ENCODE measurements at regions not wholly inside any gene's neighbourhood (a gene's known extent, or its start where the extent isn't known, plus 50 kb on each side); places are given as distances from the start of the nearest gene placed in this dataset.
"Not testable (repeated sequence)": the region's sequence is repeated elsewhere in the genome, so short reads cannot be mapped to it uniquely, and the experiment has no call there.

- DNase-seq (no peak), ATAC-seq (ENCODE audit: low read depth in 2 of 2) (no peak)
- Mint-ChIP-seq H3K9me3 (peaks cover 0 to 4% (median 0%) of the 10 kb centered on the region in 7 donors), H3K4me3 (no peak overlapping the region), H3K27ac (no peak overlapping the region), H3K36me3 (no peaks in the 10 kb centered on the region), H3K27me3 (no peaks in the 10 kb centered on the region), H3K4me1 (no peaks in the 10 kb centered on the region)
- no peaks in the 10 kb centered on the region for H3K36me3 ChIP-seq (ENCODE audit: control insufficient read depth, insufficient read depth, low read length)
- H3K27me3 ChIP-seq (ENCODE audit: control insufficient read depth, insufficient read depth, low read length) = no peaks in the 10 kb centered on the region
- no peak overlapping the region for H3K27ac ChIP-seq (ENCODE audit: insufficient read depth, low read length, poor library complexity, severe bottlenecking)
- no peaks in the 10 kb centered on the region for H3K9me3 ChIP-seq (ENCODE audit: control insufficient read depth in 2 of 2, low read length in 2 of 2)
- H3K4me1 ChIP-seq (ENCODE audit: control insufficient read depth, insufficient read depth, low read length, poor library complexity, severe bottlenecking) = no peaks in the 10 kb centered on the region
- H3K4me3 ChIP-seq (ENCODE audit: low read depth, low read length) = no peak overlapping the region
Observed at GRCh38 chrX:94914235-94914634, 1240.2 kb downstream of the FAM133A start.

DNA sequence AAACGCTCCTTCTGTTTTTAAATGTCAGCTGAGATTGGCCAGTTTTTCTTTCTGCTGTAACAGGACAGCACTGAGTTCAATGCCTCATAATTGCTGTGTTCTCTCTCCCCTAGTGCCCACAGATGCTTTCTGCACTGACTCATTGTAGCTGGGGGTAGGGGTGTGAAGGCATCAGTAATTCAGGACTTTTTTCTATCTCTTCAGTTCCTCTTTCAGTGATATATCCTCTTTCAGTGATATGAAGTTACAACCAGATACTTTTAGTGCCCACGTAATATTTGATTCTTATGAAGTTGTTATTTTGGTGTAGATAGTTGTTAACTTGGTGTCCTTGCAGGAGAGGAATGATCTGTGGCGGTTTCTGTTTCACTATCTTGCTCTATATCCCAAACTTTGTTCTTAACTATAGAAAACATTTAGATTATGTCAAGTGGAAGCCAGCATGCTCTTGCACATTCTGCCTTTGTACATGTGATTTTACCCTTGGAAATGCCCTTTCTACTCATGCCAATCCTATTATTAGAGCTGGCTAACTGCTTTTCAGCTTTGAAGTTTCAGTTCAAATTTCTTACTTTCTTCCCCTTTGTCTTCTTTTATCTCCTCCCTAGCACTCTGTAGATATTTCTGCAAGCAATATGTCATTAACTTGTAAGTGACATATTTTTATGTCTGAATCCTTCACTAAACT, 1258.4 kb downstream of the FAM133A start:
- Mint-ChIP-seq H3K9me3 (peaks cover 0 to 10% (median 0%) of the 10 kb centered on the region in 7 donors), H3K4me3 (no peak overlapping the region), H3K4me1 (no peaks in the 10 kb centered on the region), H3K27ac (no peak overlapping the region), H3K27me3 (no peaks in the 10 kb centered on the region), H3K36me3 (no peaks in the 10 kb centered on the region)
- Histone ChIP-seq H3K9me3 (ENCODE audit: control insufficient read depth in 2 of 2, low read length in 2 of 2) (no peaks in the 10 kb centered on the region), H3K27ac (ENCODE audit: insufficient read depth, low read length, poor library complexity, severe bottlenecking) (no peak overlapping the region), H3K36me3 (ENCODE audit: control insufficient read depth, insufficient read depth, low read length) (no peaks in the 10 kb centered on the region), H3K4me3 (ENCODE audit: low read depth, low read length) (no peak overlapping the region), H3K4me1 (ENCODE audit: control insufficient read depth, insufficient read depth, low read length, poor library complexity, severe bottlenecking) (no peaks in the 10 kb centered on the region), H3K27me3 (ENCODE audit: control insufficient read depth, insufficient read depth, low read length) (no peaks in the 10 kb centered on the region)
- no peak for DNase-seq
- ATAC-seq (ENCODE audit: low read depth in 2 of 2) = no peak

DNA sequence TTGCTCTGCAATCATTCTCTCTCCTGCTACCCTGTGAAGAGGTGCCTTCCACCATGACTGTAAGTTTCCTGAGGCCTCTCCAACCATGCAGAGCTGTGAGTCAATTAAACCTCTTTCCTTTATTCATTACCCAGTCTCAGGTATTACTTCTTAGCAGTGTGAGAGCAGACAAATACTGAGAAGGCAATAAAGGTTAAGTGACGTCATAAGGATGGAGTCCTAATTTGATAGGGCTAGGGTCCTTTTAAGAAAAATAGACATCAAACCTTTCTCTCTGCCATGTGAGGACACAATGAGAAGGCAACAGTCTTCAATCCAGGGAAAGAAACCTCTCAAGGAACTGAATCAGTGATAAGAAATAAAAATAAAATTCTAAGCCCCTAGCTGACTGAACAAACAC, 1262.7 kb downstream of the FAM133A start:
- no peak overlapping the region for H3K27ac Mint-ChIP-seq
- DNase-seq (no peak), ATAC-seq (ENCODE audit: low read depth in 2 of 2) (no peak)
- Histone ChIP-seq H3K4me3 (ENCODE audit: low read depth, low read length) (no peak overlapping the region), H3K9me3 (ENCODE audit: control insufficient read depth in 2 of 2, low read length in 2 of 2) (peaks cover 0 to under 1% of the 10 kb centered on the region in 2 experiments), H3K4me1 (ENCODE audit: control insufficient read depth, insufficient read depth, low read length, poor library complexity, severe bottlenecking) (no peaks in the 10 kb centered on the region), H3K36me3 (ENCODE audit: control insufficient read depth, insufficient read depth, low read length) (no peaks in the 10 kb centered on the region), H3K27me3 (ENCODE audit: control insufficient read depth, insufficient read depth, low read length) (no peaks in the 10 kb centered on the region), H3K27ac (ENCODE audit: insufficient read depth, low read length, poor library complexity, severe bottlenecking) (no peak overlapping the region)
- no peak overlapping the region for H3K4me3 Mint-ChIP-seq
- H3K9me3 Mint-ChIP-seq = peaks cover 0 to 10% (median 0%) of the 10 kb centered on the region in 7 donors
- H3K36me3 Mint-ChIP-seq = no peaks in the 10 kb centered on the region
- no peaks in the 10 kb centered on the region for H3K4me1 Mint-ChIP-seq
- no peaks in the 10 kb centered on the region for H3K27me3 Mint-ChIP-seq

DNA sequence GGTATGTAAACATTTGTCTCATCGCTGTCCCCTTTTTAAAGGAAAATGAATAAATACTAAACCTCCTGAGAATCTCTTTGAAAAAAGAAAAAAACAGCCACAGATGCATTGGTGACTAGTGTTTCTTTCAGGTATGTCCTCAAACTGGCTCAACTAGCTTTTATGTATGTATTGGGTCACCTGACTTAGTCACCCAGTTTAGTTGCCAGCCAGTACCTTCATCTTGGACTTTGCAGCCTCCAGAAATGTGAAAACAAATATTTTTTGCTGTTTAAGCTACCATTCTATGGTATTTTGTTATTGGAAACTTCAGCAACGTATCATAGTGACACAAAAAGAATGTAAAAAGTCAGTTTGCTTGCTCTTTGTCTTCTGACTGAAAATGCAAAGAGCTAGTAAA, 1263.5 kb downstream of the FAM133A start:
- Mint-ChIP-seq H3K9me3 (peaks cover 0 to 8% (median 0%) of the 10 kb centered on the region in 7 donors), H3K4me3 (no peak overlapping the region), H3K4me1 (no peaks in the 10 kb centered on the region), H3K36me3 (no peaks in the 10 kb centered on the region), H3K27ac (no peak overlapping the region), H3K27me3 (no peaks in the 10 kb centered on the region)
- Histone ChIP-seq H3K4me1 (ENCODE audit: control insufficient read depth, insufficient read depth, low read length, poor library complexity, severe bottlenecking) (no peaks in the 10 kb centered on the region), H3K27me3 (ENCODE audit: control insufficient read depth, insufficient read depth, low read length) (no peaks in the 10 kb centered on the region), H3K9me3 (ENCODE audit: control insufficient read depth in 2 of 2, low read length in 2 of 2) (peaks cover 0 to 2% of the 10 kb centered on the region in 2 experiments), H3K27ac (ENCODE audit: insufficient read depth, low read length, poor library complexity, severe bottlenecking) (no peak overlapping the region), H3K4me3 (ENCODE audit: low read depth, low read length) (no peak overlapping the region), H3K36me3 (ENCODE audit: control insufficient read depth, insufficient read depth, low read length) (no peaks in the 10 kb centered on the region)
- ATAC-seq (ENCODE audit: low read depth in 2 of 2) (no peak), DNase-seq (no peak)

DNA sequence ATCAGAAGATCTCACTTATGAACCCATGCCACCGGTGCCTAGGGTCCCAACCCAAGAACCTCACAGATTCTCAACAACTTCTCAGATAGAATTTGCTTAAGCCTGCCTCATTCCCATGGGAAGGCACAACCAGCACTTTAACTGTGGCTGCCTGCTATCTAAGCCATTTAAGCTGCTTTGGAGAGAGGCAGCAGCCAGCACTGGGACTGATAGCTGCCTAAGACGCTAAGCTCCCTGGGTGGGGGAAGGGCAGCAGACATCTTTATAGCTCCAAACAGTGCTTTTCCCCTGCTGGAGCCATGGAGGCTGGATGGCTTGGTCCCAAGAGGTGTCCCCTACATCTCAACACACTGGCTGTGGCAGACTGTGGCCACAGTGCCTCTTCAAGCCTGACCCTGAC, 1268.6 kb downstream of the FAM133A start:
- DNase-seq = no peak
- H3K4me1 Mint-ChIP-seq = no peaks in the 10 kb centered on the region

GRCh38 chrX:94946137-94946536, 1272.1 kb downstream of the FAM133A start:
- not testable (repeated sequence) for H3K4me1 Mint-ChIP-seq; H3K27me3 Mint-ChIP-seq; H3K36me3 ChIP-seq (ENCODE audit: control insufficient read depth, insufficient read depth, low read length); H3K27ac Mint-ChIP-seq; DNase-seq; H3K27ac ChIP-seq (ENCODE audit: insufficient read depth, low read length, poor library complexity, severe bottlenecking); H3K27me3 ChIP-seq (ENCODE audit: control insufficient read depth, insufficient read depth, low read length); H3K9me3 ChIP-seq (ENCODE audit: control insufficient read depth in 2 of 2, low read length in 2 of 2); H3K36me3 Mint-ChIP-seq; H3K4me1 ChIP-seq (ENCODE audit: control insufficient read depth, insufficient read depth, low read length, poor library complexity, severe bottlenecking); H3K4me3 ChIP-seq (ENCODE audit: low read depth, low read length); H3K4me3 Mint-ChIP-seq; ATAC-seq (ENCODE audit: low read depth in 2 of 2)
- peaks cover 0 to 10% (median 2%) of the 10 kb centered on the region in 7 donors for H3K9me3 Mint-ChIP-seq

More for the DNA sequence above, 1268.6 kb downstream of the FAM133A start:
- no peaks in the 10 kb centered on the region for H3K4me1 ChIP-seq (ENCODE audit: control insufficient read depth, insufficient read depth, low read length, poor library complexity, severe bottlenecking)
- ATAC-seq (ENCODE audit: low read depth in 2 of 2) = no peak
- H3K36me3 ChIP-seq (ENCODE audit: control insufficient read depth, insufficient read depth, low read length) = no peaks in the 10 kb centered on the region
- no peaks in the 10 kb centered on the region for H3K27me3 ChIP-seq (ENCODE audit: control insufficient read depth, insufficient read depth, low read length)
- H3K9me3 Mint-ChIP-seq = peaks cover 0 to 8% (median under 1%) of the 10 kb centered on the region in 7 donors
- H3K27ac ChIP-seq (ENCODE audit: insufficient read depth, low read length, poor library complexity, severe bottlenecking) = no peak overlapping the region
- no peaks in the 10 kb centered on the region for H3K36me3 Mint-ChIP-seq
- no peak overlapping the region for H3K4me3 ChIP-seq (ENCODE audit: low read depth, low read length)
- H3K9me3 ChIP-seq (ENCODE audit: control insufficient read depth in 2 of 2, low read length in 2 of 2) = peaks cover 0 to 2% of the 10 kb centered on the region in 2 experiments
- no peak overlapping the region for H3K4me3 Mint-ChIP-seq
- H3K27ac Mint-ChIP-seq = no peak overlapping the region
- H3K27me3 Mint-ChIP-seq = no peaks in the 10 kb centered on the region

DNA sequence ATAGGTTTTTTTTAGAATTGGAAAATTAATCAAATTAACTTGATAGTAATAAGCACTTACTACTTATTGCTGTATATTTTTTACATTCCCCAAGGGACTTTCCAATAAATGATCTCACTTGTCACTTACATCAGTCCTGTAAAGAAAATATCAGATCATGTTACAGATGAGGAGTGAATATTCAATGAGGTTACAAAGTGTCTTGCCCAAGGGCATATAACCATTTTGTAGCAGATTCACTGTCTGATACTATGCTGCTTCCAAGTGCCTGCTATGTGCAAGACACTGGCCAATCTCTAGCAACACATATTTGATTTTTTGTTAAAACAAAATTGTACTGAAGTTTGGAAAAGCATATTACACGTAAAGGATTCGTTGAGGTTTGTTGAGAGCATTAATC, 1287.7 kb downstream of the FAM133A start:
- DNase-seq = no peak
- peaks cover 0 to 2% (median 0%) of the 10 kb centered on the region in 7 donors for H3K9me3 Mint-ChIP-seq
- H3K9me3 ChIP-seq (ENCODE audit: control insufficient read depth in 2 of 2, low read length in 2 of 2) = no peaks in the 10 kb centered on the region
- H3K4me3 Mint-ChIP-seq = no peak overlapping the region
- H3K27me3 Mint-ChIP-seq = no peaks in the 10 kb centered on the region
- H3K36me3 ChIP-seq (ENCODE audit: control insufficient read depth, insufficient read depth, low read length) = no peaks in the 10 kb centered on the region
- H3K4me1 ChIP-seq (ENCODE audit: control insufficient read depth, insufficient read depth, low read length, poor library complexity, severe bottlenecking) = no peaks in the 10 kb centered on the region
- H3K36me3 Mint-ChIP-seq = no peaks in the 10 kb centered on the region
- H3K27ac ChIP-seq (ENCODE audit: insufficient read depth, low read length, poor library complexity, severe bottlenecking) = no peak overlapping the region
- H3K4me3 ChIP-seq (ENCODE audit: low read depth, low read length) = no peak overlapping the region
- no peak for ATAC-seq (ENCODE audit: low read depth in 2 of 2)
- H3K27ac Mint-ChIP-seq = no peak overlapping the region
- H3K4me1 Mint-ChIP-seq = no peaks in the 10 kb centered on the region
- H3K27me3 ChIP-seq (ENCODE audit: control insufficient read depth, insufficient read depth, low read length) = no peaks in the 10 kb centered on the region

DNA sequence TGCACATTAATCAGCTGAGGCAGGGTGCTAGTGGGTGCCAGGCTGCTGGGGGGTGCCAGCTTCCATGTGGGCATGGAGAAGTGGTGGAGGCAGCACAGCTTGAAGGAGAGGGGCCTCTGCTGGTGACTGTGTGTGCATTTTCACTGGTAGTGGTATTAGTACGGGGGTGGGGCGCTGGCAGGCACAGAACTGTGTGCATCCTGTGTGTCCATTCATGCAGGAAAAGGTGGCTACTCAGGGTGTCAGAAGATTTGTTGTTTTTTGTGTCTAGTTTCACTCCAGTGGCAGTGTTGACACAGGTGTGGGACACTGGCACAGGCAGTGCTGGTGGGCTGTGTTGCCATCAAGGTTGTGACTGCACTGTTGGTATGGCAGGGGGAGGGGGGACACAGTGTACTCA, 1303.6 kb downstream of the FAM133A start:
- H3K9me3 Mint-ChIP-seq = peaks cover 0 to 9% (median 2%) of the 10 kb centered on the region in 7 donors
- H3K27me3 Mint-ChIP-seq = no peaks in the 10 kb centered on the region
- no peak overlapping the region for H3K27ac Mint-ChIP-seq
- Histone ChIP-seq H3K4me3 (ENCODE audit: low read depth, low read length) (no peak overlapping the region), H3K9me3 (ENCODE audit: control insufficient read depth in 2 of 2, low read length in 2 of 2) (no peaks in the 10 kb centered on the region), H3K27ac (ENCODE audit: insufficient read depth, low read length, poor library complexity, severe bottlenecking) (no peak overlapping the region), H3K27me3 (ENCODE audit: control insufficient read depth, insufficient read depth, low read length) (no peaks in the 10 kb centered on the region), H3K36me3 (ENCODE audit: control insufficient read depth, insufficient read depth, low read length) (no peaks in the 10 kb centered on the region), H3K4me1 (ENCODE audit: control insufficient read depth, insufficient read depth, low read length, poor library complexity, severe bottlenecking) (no peaks in the 10 kb centered on the region)
- H3K4me3 Mint-ChIP-seq = peak overlapping the region in 1 of 4 donors; percentile 63
- H3K36me3 Mint-ChIP-seq = no peaks in the 10 kb centered on the region
- no peak for ATAC-seq (ENCODE audit: low read depth in 2 of 2)
- no peak for DNase-seq
- H3K4me1 Mint-ChIP-seq = no peaks in the 10 kb centered on the region
